Heart left ventricle (tissue), 16 donors: ENCODE measurements at regions not wholly inside any gene's neighbourhood (a gene's known extent, or its start where the extent isn't known, plus 50 kb on each side); places are given as distances from the start of the nearest gene placed in this dataset.

ENCODE experiments used
- ATAC-seq, 4 donors: fragments of 200-7000 bp; cut with Tn5 transposase; one replicate each; pipeline ENCODE4 v1.9.1; 2020 to 2022; ENCODE audit warnings: moderate library complexity in 4 of 4, mild to moderate bottlenecking in 3 of 4, moderate number of reproducible peaks in 1 of 4
- DNase-seq, 5 donors: peaks; one replicate each; pipeline ENCODE4 v3.0.0-alpha.2; 2020
- H3K27ac ChIP-seq, 12 donors: fragments of 200-600 bp; sonication (generic) in 4 of 12; one replicate each; pipeline versions ENCODE4 v1.5.0 to v1.8.0; 2016 to 2022; ENCODE audit warnings: mild to moderate bottlenecking in 2 of 12
- H3K27me3 ChIP-seq, 9 donors: fragments of 200-600 bp; sonication (generic) in 2 of 9; one replicate each; pipeline versions ENCODE4 v1.5.1 to v1.8.0; 2016 to 2022; ENCODE audit warnings: mild to moderate bottlenecking in 3 of 9
- H3K36me3 ChIP-seq, 9 donors: fragments of 200-600 bp; sonication (generic) in 2 of 9; one replicate each; pipeline versions ENCODE4 v1.5.0 to v1.8.0; 2018 to 2022; ENCODE audit warnings: mild to moderate bottlenecking in 2 of 9
- H3K4me1 ChIP-seq, 12 donors: fragments of 200-600 bp; sonication (generic) in 4 of 12; one replicate each; pipeline versions ENCODE4 v1.5.0 to v1.8.0; 2016 to 2022; ENCODE audit warnings: mild to moderate bottlenecking in 3 of 12
- H3K4me3 ChIP-seq, 12 donors: fragments of 200-600 bp; sonication (generic) in 4 of 12; one replicate each; pipeline versions ENCODE4 v1.5.0 to v1.8.0; 2017 to 2022; ENCODE audit warnings: mild to moderate bottlenecking in 9 of 12, moderate library complexity in 4 of 12
- H3K9me3 ChIP-seq, 12 donors: fragments of 200-600 bp; sonication (generic) in 4 of 12; one replicate each; pipeline versions ENCODE4 v1.5.0 to v1.8.0; 2016 to 2022; ENCODE audit warnings: mild to moderate bottlenecking in 1 of 12
- CTCF ChIP-seq, 12 donors: fragments of 200-600 bp; sonication (generic) in 4 of 12; IDR thresholded peaks; one replicate each; pipeline versions ENCODE4 v1.5.0 to v1.8.0; 2018 to 2022; ENCODE audit warnings: antibody characterized with exemption in 12 of 12, mild to moderate bottlenecking in 5 of 12
- POLR2A ChIP-seq, 2 donors: fragments of 450-650 bp; IDR thresholded peaks; one replicate each; pipeline ENCODE4 v1.6.1; 2017; ENCODE audit warnings: antibody characterized with exemption in 2 of 2, mild to moderate bottlenecking in 2 of 2, moderate library complexity in 2 of 2
- WGBS, 4 donors: extraction: QIAGEN DNeasy Blood & Tissue Kit in 2 of 4; methylation state at CpG; one replicate each; pipeline versions ENCODE4 v1.1.5 to v1.1.7; 2013 to 2018; 5-methylcytosine and 5-hydroxymethylcytosine counted together
- intact Hi-C, 10 donors: fragments of 100-400 bp; cut with DNase I; formaldehyde crosslinking; loops; one replicate each; pipeline versions ENCODE4 v1.11.1 to v1.14.2; 2022
- donor health status: ischemic (EF 13 %, LVEDD 7.1; RV severe dilation, severe dysfunction).
- donor health status: healthy with polysubstance abuse.
- donor health status: DM: no; HTN: yes; CAD: no.
- donor health status: DM: no; HTN: no; CAD: no.
- donor health status: ischemic (EF 25% LVEDD 6.9; RV normal size, moderate dysfunction).
- donor health status: ischemic (EF 25% LVEDD 5.7; RV mildly dilated, moderate dysfunction).
- donor health status: healthy.
- donor health status: DM: yes; HTN: yes; CAD: no.
- donor health status: ischemic (EF 35%, LVEDD 5.7; RV mildly dilated, moderate dysfunction).
- donor health status: nonischemic (EF 11% LVEDD 7.7; RV severe dilation, severe dysfunction).
- donor health status: DM: yes; HTN: yes; CAD: no.
- donor health status: PGD.
- donor health status: ischemic (EF 29% LVEDD 5.4; RV normal size, mild dysfunction).
- donor health status: nonischemic (EF 23%, LVEDD 6.1; RV moderate dilation, normal function).

DNA sequence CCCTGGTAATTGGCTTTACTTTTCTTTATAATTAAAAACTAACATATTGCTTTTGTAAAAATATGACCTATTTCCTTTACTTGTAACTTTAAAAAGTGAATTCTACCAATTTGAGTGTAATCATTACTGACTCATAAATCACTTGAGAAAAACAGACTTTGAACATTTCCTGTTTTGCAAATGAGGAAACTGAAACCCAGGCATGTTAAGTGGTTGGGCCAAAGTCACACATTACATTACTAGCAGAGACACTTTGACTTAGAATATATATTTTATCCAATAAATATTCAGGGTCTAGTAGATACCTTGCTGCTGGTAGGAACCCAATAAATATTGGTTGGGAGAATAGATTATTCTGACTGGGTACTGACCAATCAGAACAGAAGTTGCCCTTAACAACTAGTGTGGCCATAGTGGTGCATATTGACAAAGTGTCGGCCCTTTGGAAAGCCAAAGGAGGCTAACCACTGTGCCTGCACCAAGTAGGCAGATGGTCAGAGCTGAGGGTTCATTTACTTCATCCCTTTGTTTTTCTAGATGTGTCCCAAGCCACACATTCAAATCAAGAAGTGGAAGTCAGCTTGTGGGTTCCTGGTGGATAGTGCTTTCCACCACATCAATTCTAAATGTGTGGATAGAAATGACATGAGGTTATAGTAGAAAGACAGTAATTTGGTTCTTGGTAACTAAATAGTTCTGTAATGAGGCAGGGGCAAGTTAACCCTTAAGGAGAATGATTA is 365.1 kb upstream of the RIOK2 start:
- Histone ChIP-seq H3K27me3 (no peaks in the 10 kb centered on the region), H3K36me3 (no peaks in the 10 kb centered on the region)
- intact Hi-C loops, result no loop called here

DNA sequence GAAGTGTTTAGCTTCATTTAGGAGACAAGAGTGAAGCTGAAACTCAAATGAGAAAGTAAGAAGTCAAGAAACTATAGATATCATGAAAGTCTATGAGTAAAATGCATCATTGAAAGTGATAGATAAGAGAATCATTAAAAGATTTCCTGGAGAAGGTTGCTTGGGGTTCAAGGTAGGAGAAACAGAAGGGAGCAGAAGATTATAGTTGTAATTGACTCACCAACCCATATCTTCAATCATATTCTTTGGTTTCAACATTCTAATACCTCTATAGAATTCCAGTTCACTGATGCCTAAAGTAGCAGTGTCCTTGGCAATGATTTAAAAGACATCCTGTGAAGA is 365.7 kb upstream of the RIOK2 start:
- Histone ChIP-seq H3K27me3 (no peaks in the 10 kb centered on the region), H3K4me1 (peaks cover 0 to 25% (median 0%) of the 10 kb centered on the region in 12 donors), H3K4me3 (no peak overlapping the region), H3K27ac (peak overlapping the region in 1 of 12 donors; percentile 49), H3K9me3 (no peaks in the 10 kb centered on the region), H3K36me3 (no peaks in the 10 kb centered on the region)
- intact Hi-C loops, result no loop called here
- no peak for DNase-seq
- no peak for TF ChIP-seq CTCF (IDR thresholded peaks at IDR 0.05)
- no peak for TF ChIP-seq POLR2A (IDR thresholded peaks at IDR 0.05)
- no peak for ATAC-seq

More for the DNA sequence above, 365.1 kb upstream of the RIOK2 start:
- TF ChIP-seq CTCF (IDR thresholded peaks at IDR 0.05) (no peak), POLR2A (IDR thresholded peaks at IDR 0.05) (no peak)
- Histone ChIP-seq H3K9me3 (no peaks in the 10 kb centered on the region), H3K4me3 (no peak overlapping the region), H3K4me1 (peaks cover 0 to 25% (median 0%) of the 10 kb centered on the region in 12 donors), H3K27ac (peak overlapping the region in 3 of 12 donors; percentile 22 to 49 (median 44))
- DNase-seq, result no peak
- 71 to 84% (median 80%) methylated on average over 1 of the region's 1 CpG for WGBS, 4 donors
- no peak for ATAC-seq

DNA sequence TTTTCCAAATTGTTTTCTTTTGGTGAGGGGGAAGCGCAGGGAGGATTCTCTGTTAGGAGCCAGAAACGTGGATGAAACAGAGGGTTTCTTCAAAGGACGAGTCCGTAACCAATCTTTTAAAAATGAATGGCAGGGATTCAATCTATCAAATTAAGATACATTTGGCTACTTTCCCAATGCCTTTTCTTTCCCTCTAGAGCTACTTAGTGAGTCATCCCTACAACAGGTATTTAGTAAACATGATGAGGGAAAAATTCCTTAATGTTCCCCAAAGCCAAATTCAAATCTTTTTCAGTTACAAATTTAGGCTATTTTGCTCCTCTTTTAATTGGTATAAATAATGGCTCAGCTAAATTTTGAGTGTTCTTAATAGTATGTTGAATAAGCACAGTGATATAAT is 366.4 kb upstream of the RIOK2 start:
- no peak for DNase-seq
- 74 to 80% (median 77%) methylated on average over 4 of the region's 4 CpGs for WGBS, 4 donors
- no peaks in the 10 kb centered on the region for H3K27me3 ChIP-seq
- H3K4me3 ChIP-seq, result no peak overlapping the region
- H3K4me1 ChIP-seq, result peaks cover 0 to 25% (median 0%) of the 10 kb centered on the region in 12 donors
- no peaks in the 10 kb centered on the region for H3K9me3 ChIP-seq
- ATAC-seq, result no peak
- TF ChIP-seq CTCF (IDR thresholded peaks at IDR 0.05) (no peak), POLR2A (IDR thresholded peaks at IDR 0.05) (no peak)
- H3K36me3 ChIP-seq, result no peaks in the 10 kb centered on the region
- intact Hi-C loops, result no loop called here
- no peak overlapping the region for H3K27ac ChIP-seq

DNA sequence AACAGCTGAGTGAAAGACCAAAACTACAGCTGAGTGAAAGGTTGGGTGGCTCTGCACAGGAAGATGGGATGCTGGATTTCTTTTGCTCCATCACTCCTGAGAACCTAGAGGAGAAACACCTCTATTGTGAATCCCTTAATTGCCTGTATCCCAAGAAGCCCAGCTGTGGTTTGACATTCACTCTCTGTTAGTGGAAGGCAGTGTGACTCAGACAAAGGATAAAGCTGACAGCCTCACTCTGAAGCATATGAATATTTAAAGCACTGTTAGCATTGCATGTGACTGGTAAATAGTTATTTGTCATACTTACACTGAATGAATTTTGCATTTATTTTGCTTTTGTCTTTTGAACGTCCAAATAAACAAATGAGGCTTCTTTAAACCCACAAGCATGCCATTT is 367.1 kb upstream of the RIOK2 start:
- 29 to 52% (median 39%) methylated on average over 1 of the region's 1 CpG for WGBS, 4 donors
- no peaks in the 10 kb centered on the region for H3K9me3 ChIP-seq
- H3K36me3 ChIP-seq, result no peaks in the 10 kb centered on the region
- DNase-seq, result no peak
- peaks cover 0 to 25% (median 0%) of the 10 kb centered on the region in 12 donors for H3K4me1 ChIP-seq
- TF ChIP-seq POLR2A (IDR thresholded peaks at IDR 0.05), result no peak
- no peak overlapping the region for H3K4me3 ChIP-seq
- no peak for ATAC-seq
- H3K27me3 ChIP-seq, result no peaks in the 10 kb centered on the region
- intact Hi-C loops, result no loop called here
- H3K27ac ChIP-seq, result no peak overlapping the region

DNA sequence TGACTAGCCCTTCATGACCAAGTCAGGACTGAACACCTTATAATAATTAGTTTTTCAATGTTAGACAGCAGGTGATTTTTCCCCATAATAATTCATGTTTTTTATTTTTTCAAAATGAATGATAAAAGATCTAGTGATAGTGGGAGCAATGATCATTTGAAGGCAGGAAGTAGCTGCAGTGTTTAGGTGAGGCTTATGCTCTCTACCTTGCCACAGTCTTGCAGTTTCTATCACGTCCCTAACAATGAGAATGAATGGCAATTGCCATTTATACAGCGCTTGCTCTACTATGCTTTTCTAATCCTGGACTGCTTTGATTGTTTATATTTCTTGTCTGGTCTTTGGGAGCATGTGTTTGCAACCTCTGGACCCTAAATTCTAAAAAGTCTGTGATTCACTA is 367.8 kb upstream of the RIOK2 start:
- Histone ChIP-seq H3K27me3 (no peaks in the 10 kb centered on the region), H3K9me3 (no peaks in the 10 kb centered on the region), H3K27ac (no peak overlapping the region), H3K36me3 (no peaks in the 10 kb centered on the region), H3K4me3 (no peak overlapping the region), H3K4me1 (peaks cover 0 to 21% (median 0%) of the 10 kb centered on the region in 12 donors)
- 82 to 86% (median 83%) methylated on average over 2 of the region's 2 CpGs for WGBS, 4 donors
- no peak for ATAC-seq
- no peak for DNase-seq
- intact Hi-C loops, result no loop called here
- TF ChIP-seq CTCF (IDR thresholded peaks at IDR 0.05), result no peak
- no peak for TF ChIP-seq POLR2A (IDR thresholded peaks at IDR 0.05)
